ENCODE measurements at regions not wholly inside any gene's neighbourhood (a gene's known extent, or its start where the extent isn't known, plus 50 kb on each side); places are given as distances from the start of the nearest gene placed in this dataset.

GRCh38 chr3:80096909-80097308, 329.1 kb upstream of the ROBO1 start:
- no peak for TF ChIP-seq CTCF (IDR thresholded peaks at IDR 0.05)
- no peak for TF ChIP-seq POLR2A (IDR thresholded peaks at IDR 0.05)

All from Peyer's patch (tissue), 4 donors.